ENCODE measurements at regions not wholly inside any gene's neighbourhood (a gene's known extent, or its start where the extent isn't known, plus 50 kb on each side); places are given as distances from the start of the nearest gene placed in this dataset.
"Not testable (repeated sequence)": the region's sequence is repeated elsewhere in the genome, so short reads cannot be mapped to it uniquely, and the experiment has no call there.

GRCh38 chr4:117014236-117014635 lies 71.1 kb downstream of the TRAM1L1 start:
- DNase-seq: no peak

- DNase-seq: no peak
These were observed 74.7 kb downstream of the TRAM1L1 start for GRCh38 chr4:117010671-117011070.

- DNase-seq: no peak
These were observed 84.3 kb downstream of the TRAM1L1 start for GRCh38 chr4:117001077-117001476.

- no peak for DNase-seq
These were observed 102.7 kb downstream of the TRAM1L1 start for GRCh38 chr4:116982656-116983055.

- DNase-seq: not testable (repeated sequence)
These were observed 104.9 kb downstream of the TRAM1L1 start for GRCh38 chr4:116980436-116980835.

GRCh38 chr4:116959045-116959444 lies 126.3 kb downstream of the TRAM1L1 start:
- no peak for DNase-seq

- DNase-seq: peak in 1 of 2 experiments; percentile 51
These were observed 131.4 kb downstream of the TRAM1L1 start for GRCh38 chr4:116953947-116954346.

- DNase-seq: peak in 1 of 2 experiments; percentile 47
These were observed 132.7 kb downstream of the TRAM1L1 start for GRCh38 chr4:116952530-116953136.

GRCh38 chr4:116949856-116950255 lies 135.5 kb downstream of the TRAM1L1 start:
- no peak for DNase-seq

GRCh38 chr4:116942315-116942714 lies 143.1 kb downstream of the TRAM1L1 start:
- no peak for DNase-seq

- DNase-seq: no peak
These were observed 155.0 kb downstream of the TRAM1L1 start for GRCh38 chr4:116930329-116930728.

GRCh38 chr4:116926631-116927295 lies 158.6 kb downstream of the TRAM1L1 start:
- DNase-seq: no peak

GRCh38 chr4:116925900-116926457 lies 159.4 kb downstream of the TRAM1L1 start:
- no peak for DNase-seq

GRCh38 chr4:116923389-116923788 lies 162.0 kb downstream of the TRAM1L1 start:
- DNase-seq: no peak

GRCh38 chr4:116913451-116913850 lies 171.9 kb downstream of the TRAM1L1 start:
- DNase-seq: no peak

- no peak for DNase-seq
These were observed 178.6 kb downstream of the TRAM1L1 start for GRCh38 chr4:116906758-116907157.

- DNase-seq: no peak
These were observed 185.8 kb downstream of the TRAM1L1 start for GRCh38 chr4:116899561-116899960.

- DNase-seq: no peak
These were observed 199.8 kb downstream of the TRAM1L1 start for GRCh38 chr4:116885579-116885978.

GRCh38 chr4:116882503-116882902 lies 202.9 kb downstream of the TRAM1L1 start:
- no peak for DNase-seq

- DNase-seq: no peak
These were observed 204.3 kb downstream of the TRAM1L1 start for GRCh38 chr4:116881077-116881476.

GRCh38 chr4:116880625-116881024 lies 204.8 kb downstream of the TRAM1L1 start:
- DNase-seq: no peak

- no peak for DNase-seq
These were observed 207.1 kb downstream of the TRAM1L1 start for GRCh38 chr4:116878280-116878679.

GRCh38 chr4:116877069-116877468 lies 208.3 kb downstream of the TRAM1L1 start:
- DNase-seq: no peak

- DNase-seq: no peak
These were observed 212.4 kb downstream of the TRAM1L1 start for GRCh38 chr4:116872941-116873340.
